GM12878 (cell line): ENCODE measurements at regions not wholly inside any gene's neighbourhood (a gene's known extent, or its start where the extent isn't known, plus 50 kb on each side); places are given as distances from the start of the nearest gene placed in this dataset.

Experiments used
- CHD4 ChIP-seq: fragments of 200-600 bp; sonication (generic); IDR thresholded peaks from 2 replicates; pipeline ENCODE4 v1.6.1; 2016; ENCODE audit warnings: mild to moderate bottlenecking
- CREB1 ChIP-seq: IDR thresholded peaks from 2 replicates; pipeline ENCODE4 v1.6.1; 2012; ENCODE audit warnings: low read depth, mild to moderate bottlenecking, inconsistent platforms
- E2F8 ChIP-seq: fragments of 450-650 bp; IDR thresholded peaks from 2 replicates; pipeline ENCODE4 v1.6.1; 2018; ENCODE audit warnings: mild to moderate bottlenecking, low read depth, moderate library complexity; ENCODE audit not compliant: partially characterized antibody
- EED ChIP-seq: sonication (generic); IDR thresholded peaks from 2 replicates; pipeline ENCODE4 v1.6.1; 2016; ENCODE audit warnings: antibody characterized with exemption, low read depth
- ETV6 ChIP-seq, 2 experiments: fragments of 450-650 bp in 1 of 2; IDR thresholded peaks in 1 of 2; conservative IDR thresholded peaks in 1 of 2; 2 replicates each; pipeline ENCODE4 v1.6.1; 2014; ENCODE audit warnings: antibody characterized with exemption in 1 of 2, borderline replicate concordance in 1 of 2, low read depth in 1 of 2, mild to moderate bottlenecking in 1 of 2, moderate library complexity in 1 of 2
- FOS ChIP-seq: IDR thresholded peaks from 3 replicates; pipeline ENCODE4 v1.6.1; 2011; ENCODE audit warnings: borderline replicate concordance; ENCODE audit not compliant: insufficient read length; ENCODE audit errors: extremely low read depth
- FOXM1 ChIP-seq: IDR thresholded peaks from 2 replicates; pipeline ENCODE4 v1.6.1; 2012; ENCODE audit warnings: low read depth, mild to moderate bottlenecking, inconsistent platforms, low read length, moderate library complexity
- HDAC2 ChIP-seq: fragments of 200-600 bp; sonication (generic); IDR thresholded peaks from 2 replicates; pipeline ENCODE4 v1.6.1; 2017
- IKZF1 ChIP-seq: fragments of 450-650 bp; conservative IDR thresholded peaks from 2 replicates; pipeline ENCODE4 v1.6.1; 2017; ENCODE audit warnings: antibody characterized with exemption, mild to moderate bottlenecking
- IRF4 ChIP-seq: IDR thresholded peaks from 2 replicates; pipeline ENCODE4 v1.6.1; 2011; ENCODE audit warnings: low read depth, low read length
- LARP7 ChIP-seq: fragments of 450-650 bp; IDR thresholded peaks from 2 replicates; pipeline ENCODE4 v1.6.1; 2017; ENCODE audit warnings: mild to moderate bottlenecking
- NBN ChIP-seq: fragments of 450-650 bp; IDR thresholded peaks from 2 replicates; pipeline ENCODE4 v1.6.1; 2016
- NFXL1 ChIP-seq: fragments of 450-650 bp; IDR thresholded peaks from 2 replicates; pipeline ENCODE4 v1.6.1; 2017; ENCODE audit warnings: antibody characterized with exemption, mild to moderate bottlenecking, borderline replicate concordance
- PAX5 ChIP-seq: IDR thresholded peaks from 2 replicates; pipeline ENCODE4 v1.6.1; 2011; ENCODE audit warnings: low read depth, low read length, borderline replicate concordance
- PAX8 ChIP-seq: fragments of 450-650 bp; IDR thresholded peaks from 2 replicates; pipeline ENCODE4 v1.6.1; 2017; ENCODE audit warnings: mild to moderate bottlenecking, moderate library complexity
- POLR2AphosphoS2 ChIP-seq: IDR thresholded peaks from 2 replicates; pipeline ENCODE4 v1.6.1; 2011; ENCODE audit warnings: low read depth, mild to moderate bottlenecking, low read length, improper control_type of control experiment, moderate library complexity
- RBBP5 ChIP-seq: fragments of 200-600 bp; sonication (generic); conservative IDR thresholded peaks from 2 replicates; pipeline ENCODE4 v1.6.1; 2016
- STAT1 ChIP-seq: fragments of 450-650 bp; conservative IDR thresholded peaks from 2 replicates; pipeline ENCODE4 v1.6.1; 2014; ENCODE audit warnings: antibody characterized with exemption, mild to moderate bottlenecking
- TAF1 ChIP-seq: IDR thresholded peaks from 2 replicates; pipeline ENCODE4 v1.6.1; 2011; ENCODE audit warnings: mild to moderate bottlenecking, low read depth, low read length, borderline replicate concordance
- USF1 ChIP-seq: IDR thresholded peaks from 2 replicates; pipeline ENCODE4 v1.6.1; 2011; ENCODE audit warnings: borderline replicate concordance, low read depth, mild to moderate bottlenecking, moderate library complexity, mixed read lengths, low read length; ENCODE audit not compliant: insufficient read depth; ENCODE audit errors: extremely low read length
- USF2 ChIP-seq: IDR thresholded peaks from 2 replicates; pipeline ENCODE4 v1.6.1; 2011; ENCODE audit warnings: low read depth, low read length, improper control_type of control experiment, borderline replicate concordance
- WRNIP1 ChIP-seq: IDR thresholded peaks from 2 replicates; pipeline ENCODE4 v1.6.1; 2011; ENCODE audit warnings: low read depth, low read length, improper control_type of control experiment, borderline replicate concordance
- ZBTB33 ChIP-seq: fragments of 450-650 bp; IDR thresholded peaks from 2 replicates; pipeline ENCODE4 v1.6.1; 2017; ENCODE audit warnings: mild to moderate bottlenecking
- ZSCAN29 ChIP-seq: fragments of 450-650 bp; IDR thresholded peaks from 2 replicates; pipeline ENCODE4 v1.6.1; 2017; ENCODE audit warnings: mild to moderate bottlenecking, moderate library complexity

- TF ChIP-seq FOS (no peak), NFXL1 (no peak), TAF1 (no peak), IKZF1 (peak; percentile 91), CREB1 (no peak), E2F8 (no peak), POLR2AphosphoS2 (no peak), ETV6 (conservative IDR thresholded peaks at IDR 0.05 in 1 of 2, IDR thresholded peaks at IDR 0.05 in 1 of 2; ENCODE audit: borderline replicate concordance in 1 of 2, low read depth in 1 of 2) (no peak), ZBTB33 (no peak), PAX5 (no peak), EED (peak; percentile 89), HDAC2 (no peak), FOXM1 (no peak), NBN (no peak), RBBP5 (no peak), ZSCAN29 (no peak), PAX8 (no peak), USF2 (no peak), STAT1 (no peak), USF1 (no peak), LARP7 (no peak), CHD4 (no peak), IRF4 (peak; percentile 61; the same call in 1 of the 2 replicates), WRNIP1 (no peak)
These were observed 379.2 kb upstream of the SPAG17 start (continued) for GRCh38 chr1:118563981-118564951.
